Superior temporal gyrus (tissue), 1 donor: ENCODE measurements at regions not wholly inside any gene's neighbourhood (a gene's known extent, or its start where the extent isn't known, plus 50 kb on each side); places are given as distances from the start of the nearest gene placed in this dataset.

Experiments used
- DNase-seq: peaks from one replicate; pipeline ENCODE4 v3.0.0-alpha.2; 2016; ENCODE audit errors: extremely low spot score

DNA sequence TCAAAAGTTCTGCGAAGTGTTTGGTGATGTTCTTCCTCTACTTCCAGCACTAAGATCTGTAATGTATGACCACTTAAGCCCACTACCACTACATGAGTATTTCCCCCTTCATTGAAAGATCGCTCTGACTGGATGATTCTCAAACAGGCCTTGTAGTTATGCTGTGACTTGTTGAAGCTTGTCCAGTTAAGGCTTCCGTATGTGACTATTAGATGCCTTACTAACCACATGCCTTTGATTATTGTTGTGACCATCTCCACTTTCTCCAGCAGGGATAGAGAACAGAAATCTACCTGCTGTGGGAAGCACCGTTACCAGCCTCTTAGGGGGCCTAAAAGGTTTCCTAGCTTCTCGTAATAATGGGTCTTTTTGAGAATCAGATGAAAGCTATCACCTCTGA is 81.1 kb downstream of the NOC3L start:
- no peak for DNase-seq

DNA sequence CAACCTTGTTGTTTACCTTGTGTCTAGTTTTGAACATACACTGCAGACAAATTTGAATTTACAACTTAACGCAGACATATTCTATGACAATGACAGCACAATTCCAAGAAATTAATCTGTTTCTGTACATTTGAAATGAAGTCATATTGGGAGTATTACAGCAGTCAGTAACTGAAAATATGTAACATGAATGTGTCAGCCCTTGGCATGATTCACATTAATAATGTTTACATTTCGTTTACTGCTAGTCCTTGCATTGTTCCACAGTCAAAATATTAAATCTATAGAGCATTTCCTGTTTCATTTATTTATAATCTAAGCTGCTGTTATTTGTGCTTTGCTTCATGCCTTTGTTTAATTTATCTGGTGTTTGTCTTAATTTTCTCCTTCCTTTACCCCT is 80.4 kb downstream of the NOC3L start:
- no peak for DNase-seq
